HG03159 (cell line): ENCODE measurements at regions not wholly inside any gene's neighbourhood (a gene's known extent, or its start where the extent isn't known, plus 50 kb on each side); places are given as distances from the start of the nearest gene placed in this dataset.

Experiments used
- ATAC-seq: cut with Tn5 transposase; IDR thresholded peaks from one replicate; pipeline ENCODE4 v1.9.1; 2021; ENCODE audit warnings: mild to moderate bottlenecking, moderate library complexity; ENCODE audit not compliant: unreplicated experiment

DNA sequence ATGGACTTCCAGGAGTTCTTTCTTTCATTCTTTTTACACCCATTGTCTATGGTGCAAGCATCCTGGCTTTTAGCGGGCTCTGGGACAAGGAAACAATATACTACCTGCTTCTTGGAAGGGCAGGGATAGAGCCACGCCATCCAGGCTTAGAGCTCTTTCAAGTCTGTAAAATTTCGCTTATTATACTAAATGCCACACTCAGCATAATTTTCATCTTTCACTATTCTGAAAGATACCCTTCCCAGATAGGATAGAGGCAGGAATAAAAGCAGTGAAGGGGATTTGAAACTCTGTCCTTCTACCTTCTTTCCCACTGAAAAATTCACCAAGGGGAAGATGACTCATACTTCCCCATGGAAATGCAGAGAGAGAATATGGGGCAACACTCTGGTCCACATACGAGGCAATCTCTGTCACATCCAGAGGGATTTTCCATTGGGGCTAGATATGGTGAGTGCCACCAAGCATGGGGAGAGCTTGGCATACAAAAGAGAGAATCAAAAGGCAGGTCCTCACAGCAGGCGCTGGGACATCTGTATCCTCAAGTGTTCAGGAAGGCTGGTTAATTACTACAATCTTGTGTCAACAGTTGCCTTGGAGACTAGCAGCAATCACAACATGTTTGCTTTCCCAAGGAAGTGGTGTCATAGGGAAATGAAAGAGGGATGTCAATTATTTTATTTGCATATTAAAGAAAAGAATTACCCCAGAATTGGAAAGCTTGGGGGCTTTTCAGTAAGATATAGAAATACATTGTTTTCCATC is 127.6 kb downstream of the TDRD15 start:
- ATAC-seq = no peak

- no peak for ATAC-seq
These were observed 129.7 kb downstream of the TDRD15 start for GRCh38 chr2:21253311-21254027.

GRCh38 chr2:21254170-21254965 is 130.6 kb downstream of the TDRD15 start:
- no peak for ATAC-seq

GRCh38 chr2:21256006-21256405 is 132.2 kb downstream of the TDRD15 start:
- peak; percentile 91 for ATAC-seq

DNA sequence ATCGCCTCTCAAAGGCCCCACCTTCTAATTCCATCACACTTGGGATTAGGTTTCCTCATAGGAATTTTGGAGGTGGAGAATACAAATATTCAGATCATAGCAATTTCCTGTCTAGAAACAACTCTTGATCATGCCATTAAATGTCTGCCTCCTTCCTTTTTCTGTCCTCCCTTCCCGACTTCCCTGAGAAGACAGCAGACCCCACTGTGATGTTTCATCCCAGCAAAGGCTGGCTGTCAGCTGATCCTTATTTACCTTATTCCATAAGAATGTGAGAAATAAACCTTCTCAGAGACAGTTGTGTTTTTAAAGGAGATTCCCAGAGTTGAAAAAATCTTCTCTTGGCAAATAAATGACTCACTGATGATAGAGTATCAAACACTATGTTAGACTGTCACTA is 133.9 kb downstream of the TDRD15 start:
- no peak for ATAC-seq

- no peak for ATAC-seq
These were observed 134.3 kb downstream of the TDRD15 start for GRCh38 chr2:21258082-21258481.

DNA sequence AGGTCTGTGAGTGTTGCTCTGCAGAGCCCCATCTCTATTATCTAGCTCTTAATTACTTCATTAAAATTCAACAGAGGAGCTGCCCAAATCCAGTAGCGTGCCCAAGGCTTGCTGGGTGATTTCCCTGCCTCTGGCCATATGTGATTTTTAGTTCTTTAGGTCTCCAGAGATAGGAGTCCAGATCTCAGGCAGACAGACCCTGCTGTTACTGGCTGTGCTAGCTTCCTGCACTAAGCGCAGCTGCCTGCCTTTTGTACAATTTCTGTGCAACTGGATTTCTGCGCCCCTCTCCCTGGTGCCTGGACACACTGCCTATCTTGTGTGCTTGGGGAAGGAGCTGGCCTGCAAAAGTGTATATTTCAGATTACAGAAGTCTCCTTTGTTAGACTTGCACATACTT is 136.5 kb downstream of the TDRD15 start:
- ATAC-seq = no peak

- no peak for ATAC-seq
These were observed 137.8 kb downstream of the TDRD15 start for GRCh38 chr2:21261591-21261990.

GRCh38 chr2:21262426-21262940 is 138.7 kb downstream of the TDRD15 start:
- no peak for ATAC-seq

- no peak for ATAC-seq
These were observed 139.9 kb downstream of the TDRD15 start for GRCh38 chr2:21263622-21264021.

DNA sequence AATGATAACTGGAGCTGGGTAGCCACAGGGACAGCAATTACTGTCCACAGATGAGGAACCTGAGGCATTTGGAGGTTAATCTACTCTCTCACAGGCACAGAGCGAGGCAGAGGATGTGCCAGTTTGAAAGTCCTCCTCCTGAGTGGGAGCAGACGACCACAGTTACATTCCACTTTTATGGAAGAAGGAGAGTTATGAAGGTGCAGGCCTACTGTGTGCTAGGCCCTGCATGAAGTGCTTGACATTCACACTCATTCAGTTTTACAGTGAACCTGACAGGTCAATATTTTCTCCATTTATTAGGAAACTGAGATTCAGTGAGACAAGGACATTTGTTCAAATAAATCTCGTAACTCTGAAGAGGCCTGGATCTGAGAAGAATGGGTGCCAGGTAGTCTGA is 142.0 kb downstream of the TDRD15 start:
- ATAC-seq = no peak

- no peak for ATAC-seq
These were observed 143.6 kb downstream of the TDRD15 start for GRCh38 chr2:21267232-21267835.

DNA sequence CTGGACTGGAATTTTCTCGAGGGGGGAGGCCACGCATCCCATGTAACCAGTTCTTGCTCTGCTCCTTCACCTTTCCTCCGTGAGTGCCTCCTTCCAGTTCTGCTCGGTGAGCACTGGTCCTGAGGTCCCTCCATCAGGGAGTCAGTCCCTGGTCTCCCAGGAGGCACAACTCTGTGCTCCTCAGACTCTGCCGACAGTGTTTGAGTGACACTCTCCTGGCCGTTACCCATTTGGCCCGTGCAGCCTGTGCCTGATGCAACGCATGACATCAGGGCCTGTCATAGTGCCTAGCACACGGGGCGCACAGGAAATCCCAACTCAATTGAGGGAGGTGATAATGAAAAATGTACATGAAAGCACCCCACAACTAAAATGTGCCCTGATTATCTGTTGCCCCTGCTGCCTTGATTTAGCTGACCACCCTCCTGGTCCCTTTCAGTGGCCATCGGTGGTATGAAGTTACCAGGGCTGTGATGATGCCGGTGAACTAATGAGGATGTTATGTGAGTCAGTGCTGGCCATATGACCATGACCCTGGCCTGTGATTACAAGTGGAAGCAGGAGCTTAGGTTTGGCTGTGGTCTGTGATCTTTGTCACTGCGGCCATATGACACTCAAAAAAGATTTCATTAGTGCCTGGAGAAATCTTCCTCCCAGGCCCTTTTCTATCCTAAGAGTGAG is 144.6 kb downstream of the TDRD15 start:
- ATAC-seq = no peak

DNA sequence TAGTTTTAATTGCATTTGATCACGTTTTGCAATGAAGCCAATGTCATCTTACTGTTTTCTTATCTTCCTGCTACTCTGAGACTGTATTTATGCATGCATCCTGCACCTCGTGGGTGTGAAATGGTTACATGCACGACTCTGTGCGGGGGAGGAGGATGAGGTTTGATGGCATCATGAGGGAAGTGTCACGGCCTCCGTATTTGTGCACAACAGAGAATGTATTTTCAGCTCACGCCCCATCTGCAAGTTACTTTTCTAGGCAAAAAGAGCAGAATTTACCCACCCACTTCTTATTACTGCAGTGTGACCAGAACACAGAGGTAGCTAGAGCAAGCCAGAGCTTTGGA is 145.1 kb downstream of the TDRD15 start:
- no peak for ATAC-seq

DNA sequence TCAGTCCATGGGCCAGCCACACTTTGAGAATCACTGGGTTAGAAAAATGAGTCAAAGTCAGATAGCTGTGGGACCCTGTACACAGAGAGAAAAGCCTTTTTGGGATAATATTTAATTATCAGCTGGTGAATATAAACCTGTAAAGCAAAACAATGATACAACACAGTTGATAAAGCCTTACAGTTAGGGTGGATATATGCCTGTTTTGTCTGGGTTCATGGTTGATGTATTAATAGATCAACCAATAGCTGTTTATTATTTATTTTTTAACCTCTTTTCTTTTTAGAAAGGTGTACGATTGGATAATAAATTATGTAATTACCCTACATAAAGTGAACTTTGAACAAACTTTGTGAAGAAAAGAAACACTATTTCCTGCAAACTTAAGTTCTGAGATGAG is 145.6 kb downstream of the TDRD15 start:
- no peak for ATAC-seq

- no peak for ATAC-seq
These were observed 146.3 kb downstream of the TDRD15 start for GRCh38 chr2:21270083-21270491.

DNA sequence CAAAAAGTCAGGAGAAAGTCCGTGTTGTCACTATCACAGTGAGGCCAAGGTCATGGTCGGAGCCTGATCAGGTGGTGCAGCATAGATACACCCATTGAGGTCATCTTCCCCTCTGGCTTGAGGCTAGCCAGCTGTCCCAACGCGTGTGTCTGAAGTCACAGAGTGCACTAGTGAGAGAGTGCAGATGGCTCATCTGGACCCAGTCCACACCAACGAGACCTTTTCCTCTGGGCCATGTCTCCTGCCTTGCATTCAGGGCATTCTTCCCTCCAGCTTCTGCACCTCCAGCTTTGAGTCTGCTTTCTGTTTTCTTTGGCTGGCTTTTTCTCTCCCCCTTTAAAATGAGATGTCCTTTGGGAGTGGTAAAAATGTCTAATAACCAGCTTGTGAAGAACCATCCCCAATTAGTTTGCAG is 146.9 kb downstream of the TDRD15 start:
- no peak for ATAC-seq

DNA sequence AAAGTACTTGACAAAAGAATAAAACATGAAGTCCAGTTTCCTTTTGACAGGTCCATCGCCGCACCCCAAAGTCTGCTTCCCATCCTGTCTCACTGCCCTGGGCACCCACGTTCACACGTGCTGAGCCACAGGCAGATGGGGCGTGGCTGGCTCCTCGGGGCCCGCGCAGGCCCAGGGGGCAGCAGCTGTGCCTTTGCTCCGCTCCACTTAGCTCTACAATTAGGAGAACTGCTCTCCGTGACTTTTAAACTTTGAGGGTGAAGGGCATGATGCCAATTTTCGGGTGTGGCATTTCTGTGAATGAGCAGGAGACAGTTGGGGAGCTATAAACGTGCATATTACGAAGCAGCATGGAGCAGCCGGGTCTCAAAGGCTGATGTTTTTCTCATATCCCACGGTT is 152.4 kb downstream of the TDRD15 start:
- ATAC-seq = no peak

- ATAC-seq = no peak
These were observed 153.6 kb downstream of the TDRD15 start for GRCh38 chr2:21277068-21278056.
